Transverse colon (tissue), 4 donors: ENCODE measurements at regions not wholly inside any gene's neighbourhood (a gene's known extent, or its start where the extent isn't known, plus 50 kb on each side); places are given as distances from the start of the nearest gene placed in this dataset.

Experiments used
- DNase-seq: peaks from one replicate; pipeline ENCODE4 v3.0.0-alpha.2; 2019
- H3K27ac ChIP-seq, 4 donors: fragments of 200-600 bp; sonication (generic); 2 replicates each; pipeline ENCODE4 v1.5.1; 2016 to 2018; ENCODE audit warnings: inconsistent platforms in 4 of 4
- H3K27me3 ChIP-seq: fragments of 200-600 bp; sonication (generic); 2 replicates; pipeline ENCODE4 v1.5.1; 2017; ENCODE audit warnings: inconsistent platforms
- H3K36me3 ChIP-seq, 4 donors: fragments of 200-600 bp; sonication (generic); 2 replicates each; pipeline ENCODE4 v1.5.1; 2017 to 2019; ENCODE audit warnings: inconsistent platforms in 4 of 4
- H3K4me1 ChIP-seq, 4 donors: fragments of 200-600 bp; sonication (generic); 2 replicates each; pipeline ENCODE4 v1.5.1; 2017 to 2020; ENCODE audit warnings: inconsistent platforms in 4 of 4
- H3K4me3 ChIP-seq, 4 donors: fragments of 200-600 bp; sonication (generic); 1 replicate in 1 of 4; 2 replicates in 3 of 4; pipeline versions ENCODE4 v1.5.1 to v1.6.1; 2017 to 2019; ENCODE audit warnings: inconsistent platforms in 4 of 4
- H3K9me3 ChIP-seq, 2 donors: fragments of 200-600 bp; sonication (generic); 2 replicates each; pipeline ENCODE4 v1.5.1; 2017 to 2019; ENCODE audit warnings: inconsistent platforms in 2 of 2
- CTCF ChIP-seq, 5 experiments: fragments of 200-600 bp in 3 of 5; fragments of 450-650 bp in 2 of 5; sonication (generic) in 3 of 5; IDR thresholded peaks; 1 replicate in 2 of 5; 2 replicates in 3 of 5; pipeline ENCODE4 v1.5.1; 2016 to 2017; ENCODE audit warnings: antibody characterized with exemption in 5 of 5, inconsistent platforms in 3 of 5, mild to moderate bottlenecking in 2 of 5, moderate library complexity in 1 of 5
- EP300 ChIP-seq: sonication (generic); formaldehyde crosslinking; IDR thresholded peaks from one replicate; pipeline ENCODE4 v1.6.1; 2017; ENCODE audit warnings: antibody characterized with exemption, low read depth
- POLR2A ChIP-seq: fragments of 450-650 bp; IDR thresholded peaks from one replicate; pipeline ENCODE4 v1.6.1; 2016; ENCODE audit warnings: antibody characterized with exemption, mild to moderate bottlenecking, moderate library complexity
- POLR2AphosphoS5 ChIP-seq, 3 donors: sonication (generic); formaldehyde crosslinking; IDR thresholded peaks; one replicate each; pipeline ENCODE4 v1.6.1; 2016; ENCODE audit warnings: antibody characterized with exemption in 3 of 3
- WGBS, 2 donors: methylation state at CpG; one replicate each; pipeline ENCODE4 v1.1.5; 2018; ENCODE audit warnings: low coverage in 1 of 2; 5-methylcytosine and 5-hydroxymethylcytosine counted together
- in situ Hi-C, 4 donors: fragments of 200-750 bp; cut with MboI; loops; one replicate each; pipeline versions ENCODE4 v1.15.0 to v1.15.1; 2017; ENCODE audit warnings: low sequenced_read_pairs in 3 of 4, low pct_ligation_motif_present in 1 of 4, low pct_unique_long_range_greater_than_20kb in 1 of 4
- intact Hi-C: fragments of 100-400 bp; cut with DNase I; formaldehyde crosslinking; loops from one replicate; pipeline ENCODE4 v1.15.1; 2023; ENCODE audit warnings: low total_unique reads

- WGBS, 2 donors = 85 to 86% methylated on average over 8 of the region's 8 CpGs
- Histone ChIP-seq H3K4me3 (no peak overlapping the region), H3K27ac (no peak overlapping the region), H3K27me3 (no peaks in the 10 kb centered on the region), H3K36me3 (no peaks in the 10 kb centered on the region), H3K4me1 (no peaks in the 10 kb centered on the region), H3K9me3 (no peaks in the 10 kb centered on the region)
- intact Hi-C loops (no loop called here), in situ Hi-C loops (no loop called here)
- no peak for DNase-seq
- TF ChIP-seq EP300 (no peak), POLR2AphosphoS5 (IDR thresholded peaks at IDR 0.05) (no peak), POLR2A (no peak)
These were observed 350.7 kb upstream of the MGMT start for GRCh38 chr10:129116371-129116770.

GRCh38 chr10:129120441-129120840 lies 346.6 kb upstream of the MGMT start:
- in situ Hi-C loops (no loop called here), intact Hi-C loops (no loop called here)
- 38% methylated on average over 2 of the region's 2 CpGs; no CpG with 5 or more reads in 1 of the 2 donors for whole genome bisulfite sequencing, 2 donors
- no peaks in the 10 kb centered on the region for H3K27me3 ChIP-seq
- H3K9me3 ChIP-seq = no peaks in the 10 kb centered on the region
- H3K36me3 ChIP-seq = no peaks in the 10 kb centered on the region
- DNase-seq = no peak
- H3K4me3 ChIP-seq = no peak overlapping the region
- H3K4me1 ChIP-seq = no peaks in the 10 kb centered on the region
- no peak overlapping the region for H3K27ac ChIP-seq
- no peak for TF ChIP-seq POLR2AphosphoS5 (IDR thresholded peaks at IDR 0.05)
- TF ChIP-seq EP300 = no peak

- Histone ChIP-seq H3K36me3 (no peaks in the 10 kb centered on the region), H3K27ac (no peak overlapping the region), H3K4me3 (no peak overlapping the region), H3K9me3 (peaks cover 0 to 5% of the 10 kb centered on the region in 2 donors), H3K27me3 (no peaks in the 10 kb centered on the region), H3K4me1 (no peaks in the 10 kb centered on the region)
- in situ Hi-C loops = no loop called here
- TF ChIP-seq POLR2A (no peak), EP300 (no peak), POLR2AphosphoS5 (IDR thresholded peaks at IDR 0.05) (no peak), CTCF (IDR thresholded peaks at IDR 0.05) (no peak)
- no peak for DNase-seq
- WGBS, 2 donors = 92% methylated on average over 3 of the region's 3 CpGs; no CpG with 5 or more reads in 1 of the 2 donors
- intact Hi-C loops = no loop called here
These were observed 344.2 kb upstream of the MGMT start for GRCh38 chr10:129122846-129123245.

- no peaks in the 10 kb centered on the region for H3K27me3 ChIP-seq
- no peak overlapping the region for H3K4me3 ChIP-seq
- TF ChIP-seq EP300 (no peak), POLR2A (no peak), POLR2AphosphoS5 (IDR thresholded peaks at IDR 0.05) (no peak), CTCF (IDR thresholded peaks at IDR 0.05) (no peak)
- H3K9me3 ChIP-seq = peaks cover 0 to 5% of the 10 kb centered on the region in 2 donors
- no peaks in the 10 kb centered on the region for H3K4me1 ChIP-seq
- H3K36me3 ChIP-seq = no peaks in the 10 kb centered on the region
- in situ Hi-C loops (no loop called here), intact Hi-C loops (no loop called here)
- DNase-seq = no peak
- 62 to 69% methylated on average over 6 of the region's 6 CpGs for WGBS, 2 donors
- H3K27ac ChIP-seq = no peak overlapping the region
These were observed 343.6 kb upstream of the MGMT start for GRCh38 chr10:129123428-129123827.

- Histone ChIP-seq H3K36me3 (no peaks in the 10 kb centered on the region), H3K27me3 (no peaks in the 10 kb centered on the region), H3K9me3 (peaks cover 0 to 5% of the 10 kb centered on the region in 2 donors), H3K27ac (no peak overlapping the region), H3K4me3 (no peak overlapping the region), H3K4me1 (no peaks in the 10 kb centered on the region)
- no peak for DNase-seq
- TF ChIP-seq CTCF (IDR thresholded peaks at IDR 0.05) (no peak), POLR2AphosphoS5 (IDR thresholded peaks at IDR 0.05) (no peak), POLR2A (no peak), EP300 (no peak)
- in situ Hi-C loops (no loop called here), intact Hi-C loops (no loop called here)
- WGBS, 2 donors = 77 to 84% methylated on average over 2 to 4 of the region's 4 CpGs
These were observed 340.1 kb upstream of the MGMT start for GRCh38 chr10:129126982-129127381.
